H1 (cell line): ENCODE measurements at regions not wholly inside any gene's neighbourhood (a gene's known extent, or its start where the extent isn't known, plus 50 kb on each side); places are given as distances from the start of the nearest gene placed in this dataset.

Experiments
- CTCF ChIA-PET: fragments of 300-600 bp; sonication (Branson Sonifier 250); formaldehyde crosslinking; loops from one replicate; lab custom pipeline; 2021; ENCODE audit not compliant: partially characterized antibody; lab: Charles Lee
- POLR2A ChIA-PET: fragments of 300-600 bp; sonication (Branson Sonifier 250); formaldehyde crosslinking; loops from one replicate; lab custom pipeline; 2021; ENCODE audit warnings: inconsistent platforms; ENCODE audit not compliant: partially characterized antibody; lab: Charles Lee
- DNase-seq, 2 experiments: peaks; one replicate each; pipeline versions ENCODE4 v3.0.0 to v3.0.0-alpha.2; 2010 to 2022; ENCODE audit warnings: low spot score in 2 of 2, low read depth in 1 of 2, mixed read lengths in 1 of 2
- FAIRE-seq: peaks from 2 replicates; lab custom pipeline; 2011; peaks lifted over from hg19 to GRCh38; lab: Jason Lieb, UNC
- H2AFZ ChIP-seq: 2 replicates; pipeline ENCODE4 v1.8.1; 2012; ENCODE audit warnings: low read length, inconsistent platforms
- H2AK5ac ChIP-seq: 2 replicates; pipeline ENCODE4 v1.6.1; 2013; ENCODE audit warnings: low read depth, low read length
- H2BK120ac ChIP-seq: replicated peaks from 2 replicates; pipeline ENCODE3; 2013; ENCODE audit warnings: low read depth, low read length, inconsistent platforms
- H2BK12ac ChIP-seq: 2 replicates; pipeline ENCODE4 v1.6.1; 2013; ENCODE audit warnings: low read depth, low read length
- H2BK15ac ChIP-seq: 2 replicates; pipeline ENCODE4 v1.6.1; 2013; ENCODE audit warnings: low read length
- H2BK20ac ChIP-seq: 2 replicates; pipeline ENCODE4 v1.6.1; 2013; ENCODE audit warnings: low read length
- H2BK5ac ChIP-seq: 2 replicates; pipeline ENCODE4 v1.6.1; 2013; ENCODE audit warnings: low read depth, low read length
- H3K14ac ChIP-seq: 2 replicates; pipeline ENCODE4 v1.6.1; 2013; ENCODE audit warnings: inconsistent platforms; ENCODE audit not compliant: insufficient read length
- H3K18ac ChIP-seq: 2 replicates; pipeline ENCODE4 v1.6.1; 2013; ENCODE audit warnings: low read length; ENCODE audit errors: extremely low read depth
- H3K23ac ChIP-seq: 2 replicates; pipeline ENCODE4 v1.6.1; 2013; ENCODE audit warnings: inconsistent platforms; ENCODE audit not compliant: insufficient read length
- H3K23me2 ChIP-seq: 2 replicates; pipeline ENCODE4 v1.6.1; 2013; ENCODE audit warnings: low read depth, low read length
- H3K27ac ChIP-seq: 2 replicates; pipeline ENCODE4 v1.6.1; 2011; ENCODE audit warnings: low read depth, low read length, inconsistent platforms
- H3K27me3 ChIP-seq, 4 experiments: replicated peaks in 1 of 4; 1 replicate in 1 of 4; 2 replicates in 3 of 4; pipeline versions ENCODE4 v1.6.1 to v1.8.1; 2011 to 2013; ENCODE audit warnings: low read length in 3 of 4, mild to moderate bottlenecking in 3 of 4, inconsistent platforms in 2 of 4, mixed read lengths in 2 of 4, moderate library complexity in 1 of 4; ENCODE audit not compliant: control insufficient read depth in 3 of 4, insufficient read depth in 3 of 4; ENCODE audit errors: extremely low read depth in 1 of 4
- H3K36me3 ChIP-seq, 4 experiments: 2 replicates each; pipeline versions ENCODE4 v1.6.1 to v1.8.1; 2011 to 2013; ENCODE audit warnings: mild to moderate bottlenecking in 4 of 4, low read length in 3 of 4, moderate library complexity in 2 of 4, control low read depth in 1 of 4, inconsistent platforms in 1 of 4; ENCODE audit not compliant: insufficient read depth in 4 of 4, control insufficient read depth in 2 of 4
- H3K4ac ChIP-seq: replicated peaks from 2 replicates; pipeline ENCODE3; 2013; ENCODE audit warnings: low read length, low read depth, mixed read lengths, inconsistent platforms; ENCODE audit not compliant: insufficient read length
- H3K4me1 ChIP-seq, 4 experiments: replicated peaks in 1 of 4; 1 replicate in 1 of 4; 2 replicates in 3 of 4; pipeline versions ENCODE4 v1.6.1 to v1.8.1; 2011 to 2013; ENCODE audit warnings: low read length in 3 of 4, inconsistent platforms in 2 of 4, mixed read lengths in 1 of 4; ENCODE audit not compliant: insufficient read depth in 4 of 4, control insufficient read depth in 3 of 4
- H3K4me2 ChIP-seq, 2 experiments: 2 replicates each; pipeline versions ENCODE4 v1.6.1 to v1.8.1; 2011 to 2013; ENCODE audit warnings: low read depth in 2 of 2, low read length in 2 of 2, control low read depth in 1 of 2, inconsistent platforms in 1 of 2, mild to moderate bottlenecking in 1 of 2; ENCODE audit not compliant: insufficient read depth in 1 of 2
- H3K4me3 ChIP-seq, 4 experiments: fragments of 200-600, 300-600 bp in 1 of 4; sonication (generic), shearing (Covaris generic), sonication (Bioruptor Twin) in 1 of 4; 2 replicates each; pipeline versions ENCODE4 v1.5.1 to v1.8.1; 2011 to 2016; ENCODE audit warnings: low read length in 4 of 4, low read depth in 3 of 4, control low read depth in 2 of 4, inconsistent platforms in 2 of 4, mild to moderate bottlenecking in 2 of 4, mixed read lengths in 1 of 4, moderate library complexity in 1 of 4; ENCODE audit not compliant: insufficient read depth in 2 of 4; ENCODE audit errors: extremely low read depth in 1 of 4
- H3K56ac ChIP-seq: replicated peaks from 2 replicates; pipeline ENCODE3; 2013; ENCODE audit warnings: low read depth, mild to moderate bottlenecking, mixed read lengths, low read length, inconsistent platforms; ENCODE audit not compliant: insufficient read length
- H3K79me1 ChIP-seq: 2 replicates; pipeline ENCODE4 v1.6.1; 2013; ENCODE audit warnings: low read depth, low read length, control low read depth
- H3K79me2 ChIP-seq, 2 experiments: 2 replicates each; pipeline versions ENCODE4 v1.6.1 to v1.8.1; 2012 to 2013; ENCODE audit warnings: low read length in 2 of 2, mild to moderate bottlenecking in 2 of 2, inconsistent platforms in 1 of 2; ENCODE audit not compliant: insufficient read depth in 2 of 2, control insufficient read depth in 1 of 2
- H3K9ac ChIP-seq, 4 experiments: replicated peaks in 1 of 4; 1 replicate in 1 of 4; 2 replicates in 3 of 4; pipeline versions ENCODE4 v1.6.1 to v1.8.1; 2011 to 2013; ENCODE audit warnings: low read depth in 3 of 4, low read length in 3 of 4, control low read depth in 2 of 4, mild to moderate bottlenecking in 2 of 4, moderate library complexity in 2 of 4, inconsistent platforms in 1 of 4; ENCODE audit errors: extremely low read depth in 1 of 4
- H3K9me3 ChIP-seq, 2 experiments: 2 replicates each; pipeline versions ENCODE4 v1.6.1 to v1.8.1; 2012 to 2013; ENCODE audit warnings: mild to moderate bottlenecking in 2 of 2, moderate library complexity in 2 of 2, control low read depth in 1 of 2, inconsistent platforms in 1 of 2, low read depth in 1 of 2, low read length in 1 of 2, mixed read lengths in 1 of 2; ENCODE audit not compliant: insufficient read depth in 2 of 2
- H4K20me1 ChIP-seq, 2 experiments: replicated peaks in 1 of 2; 2 replicates each; pipeline versions ENCODE3 to v1.8.1; 2011 to 2013; ENCODE audit warnings: inconsistent platforms in 2 of 2, low read length in 2 of 2, mild to moderate bottlenecking in 1 of 2; ENCODE audit not compliant: insufficient read depth in 2 of 2, control insufficient read depth in 1 of 2
- H4K5ac ChIP-seq: 2 replicates; pipeline ENCODE4 v1.6.1; 2013; ENCODE audit warnings: low read length, low read depth, mixed read lengths, inconsistent platforms; ENCODE audit not compliant: insufficient read length
- H4K8ac ChIP-seq: 2 replicates; pipeline ENCODE4 v1.8.0; 2013; ENCODE audit warnings: mild to moderate bottlenecking, moderate library complexity, low read length, inconsistent platforms; ENCODE audit not compliant: insufficient read depth; ENCODE audit errors: extremely low read depth
- H4K91ac ChIP-seq: replicated peaks from 2 replicates; pipeline ENCODE3; 2013; ENCODE audit warnings: low read length, mixed read lengths, inconsistent platforms; ENCODE audit not compliant: insufficient read length
- CBX5 ChIP-seq: fragments of 300-800, 300-1000 bp; sonication (generic); IDR thresholded peaks from 2 replicates; pipeline ENCODE4 v1.7.1; 2016; ENCODE audit warnings: antibody characterized with exemption, low read length, low read depth
- CHD2 ChIP-seq: IDR thresholded peaks from 2 replicates; pipeline ENCODE4 v1.6.1; 2012; ENCODE audit warnings: low read length, improper control_type of control experiment
- EGR1 ChIP-seq: IDR thresholded peaks from 2 replicates; pipeline ENCODE4 v1.6.1; 2011; ENCODE audit warnings: low read depth, low read length, borderline replicate concordance
- GABPA ChIP-seq: IDR thresholded peaks from 2 replicates; pipeline ENCODE4 v1.6.1; 2011; ENCODE audit warnings: mild to moderate bottlenecking, low read length, moderate library complexity, borderline replicate concordance; ENCODE audit not compliant: insufficient read depth
- MAFK ChIP-seq: IDR thresholded peaks from 2 replicates; pipeline ENCODE4 v1.6.1; 2012; ENCODE audit warnings: low read depth, mild to moderate bottlenecking, improper control_type of control experiment, low read length
- NRF1 ChIP-seq: IDR thresholded peaks from 2 replicates; pipeline ENCODE4 v1.6.1; 2011; ENCODE audit warnings: mild to moderate bottlenecking, low read depth, low read length, improper control_type of control experiment
- WGBS, 2 experiments: shearing (Covaris generic) in 1 of 2; methylation state at CpG; one replicate each; pipeline versions ENCODE4 v1.1.6 to v1.1.7; 2013 to 2015; ENCODE audit warnings: low lambda C conversion rate in 2 of 2, mixed read lengths in 2 of 2, inconsistent platforms in 1 of 2, low coverage in 1 of 2, missing lambda C conversion rate in 1 of 2; ENCODE audit not compliant: insufficient replicate concordance in 2 of 2, insufficient coverage in 1 of 2, insufficient read length in 1 of 2; ENCODE audit errors: extremely low coverage in 1 of 2, missing lambda C conversion rate in 1 of 2; 5-methylcytosine and 5-hydroxymethylcytosine counted together
- TF ChIP-seq, protein P1 (sequence below): IDR thresholded peaks from 2 replicates; pipeline ENCODE4 v1.6.1; 2012; ENCODE audit warnings: inconsistent platforms

DNA sequence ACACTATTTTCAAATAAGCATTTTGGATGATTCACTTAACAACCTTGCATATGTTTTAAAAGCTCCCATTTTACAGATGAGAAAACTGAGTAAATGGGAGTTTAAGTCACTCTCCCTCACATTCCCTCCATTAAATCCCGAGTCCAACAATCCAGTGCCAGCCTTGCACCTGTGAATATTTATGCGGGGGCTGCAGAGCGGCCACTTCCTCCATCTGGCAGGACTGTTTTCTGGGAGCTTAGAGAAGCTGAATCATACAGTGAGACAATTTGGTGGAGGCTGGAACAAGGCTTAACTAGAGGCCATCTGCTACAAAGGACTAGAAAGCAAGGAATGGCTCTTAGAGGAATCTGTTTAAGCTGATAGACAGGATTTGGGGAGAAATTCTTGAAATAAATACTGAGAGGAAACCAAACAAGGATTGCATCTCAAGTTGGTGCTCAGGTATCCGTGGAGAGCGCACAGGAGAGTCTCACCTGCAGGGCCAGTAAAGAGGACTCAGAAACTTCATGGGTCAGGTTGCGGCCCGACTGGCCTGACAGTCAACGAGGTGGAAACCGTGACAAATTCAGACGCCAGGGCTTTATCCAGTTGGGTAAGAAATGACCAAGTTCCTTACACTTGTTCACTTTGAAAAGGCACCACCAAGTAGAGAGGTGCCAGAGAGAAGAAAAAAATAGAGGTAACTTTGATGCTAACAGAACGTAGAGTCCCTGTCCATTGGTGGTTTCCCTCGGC lies 478.5 kb downstream of the QKI start:
- no peaks in the 10 kb centered on the region; a peak in 1 of 8 replicates for H3K36me3 ChIP-seq
- no peak overlapping the region for H2BK12ac ChIP-seq
- H3K9me3 ChIP-seq = peaks cover 0 to 3% of the 10 kb centered on the region in 2 experiments; a peak in 1 of 4 replicates
- 88% methylated on average over 12 of the region's 12 CpGs; no CpG with 5 or more reads in 1 of the 2 experiments for WGBS, 2 experiments
- no peak overlapping the region for H3K56ac ChIP-seq
- no peak overlapping the region for H2AK5ac ChIP-seq
- no peak overlapping the region for H4K91ac ChIP-seq
- no peak overlapping the region for H4K5ac ChIP-seq
- H4K20me1 ChIP-seq = no peaks in the 10 kb centered on the region
- H3K9ac ChIP-seq = no peak overlapping the region
- no peaks in the 10 kb centered on the region for H3K79me2 ChIP-seq
- POLR2A ChIA-PET = no interaction called here
- H3K4ac ChIP-seq = no peak overlapping the region
- H2AFZ ChIP-seq = no peak overlapping the region
- H3K14ac ChIP-seq = no peak overlapping the region
- no peaks in the 10 kb centered on the region for H3K27me3 ChIP-seq
- no peak overlapping the region for H2BK5ac ChIP-seq
- DNase-seq (no peak), FAIRE-seq (no peak)
- no peak overlapping the region for H4K8ac ChIP-seq
- CTCF ChIA-PET = interaction anchor here (1.5 kb wide), 1 partner anchor 34 kb away, joined by 3 read pairs; no protein-coding TSS in a partner anchor
- H3K4me3 ChIP-seq = no peak overlapping the region
- H2BK20ac ChIP-seq = no peak overlapping the region
- no peak overlapping the region for H3K4me2 ChIP-seq
- no peaks in the 10 kb centered on the region for H3K79me1 ChIP-seq
- no peak overlapping the region for H2BK15ac ChIP-seq
- H3K4me1 ChIP-seq = 0 out of 7 replicates have a peak, but pooled peaks cover 0 to 2% (median 0%) of the 10 kb centered on the region in 4 experiments
- no peak overlapping the region for H3K18ac ChIP-seq
- H3K23ac ChIP-seq = no peak overlapping the region
- H2BK120ac ChIP-seq = no peak overlapping the region
- no peaks in the 10 kb centered on the region for H3K23me2 ChIP-seq
- no peak overlapping the region for H3K27ac ChIP-seq
- no peak for TF ChIP-seq CHD2
- TF ChIP-seq MAFK = no peak
- no peak for TF ChIP-seq NRF1
- TF ChIP-seq, protein P1, sequence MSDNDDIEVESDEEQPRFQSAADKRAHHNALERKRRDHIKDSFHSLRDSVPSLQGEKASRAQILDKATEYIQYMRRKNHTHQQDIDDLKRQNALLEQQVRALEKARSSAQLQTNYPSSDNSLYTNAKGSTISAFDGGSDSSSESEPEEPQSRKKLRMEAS = no peak
- no peak for TF ChIP-seq GABPA
- no peak for TF ChIP-seq CBX5
- TF ChIP-seq EGR1 = no peak
